H1 (cell line): ENCODE measurements at regions not wholly inside any gene's neighbourhood (a gene's known extent, or its start where the extent isn't known, plus 50 kb on each side); places are given as distances from the start of the nearest gene placed in this dataset.

ENCODE experiments used
- CTCF ChIA-PET: fragments of 300-600 bp; sonication (Branson Sonifier 250); formaldehyde crosslinking; loops from one replicate; lab custom pipeline; 2021; ENCODE audit not compliant: partially characterized antibody; lab: Charles Lee
- POLR2A ChIA-PET: fragments of 300-600 bp; sonication (Branson Sonifier 250); formaldehyde crosslinking; loops from one replicate; lab custom pipeline; 2021; ENCODE audit warnings: inconsistent platforms; ENCODE audit not compliant: partially characterized antibody; lab: Charles Lee
- DNase-seq, 2 experiments: peaks; one replicate each; pipeline versions ENCODE4 v3.0.0 to v3.0.0-alpha.2; 2010 to 2022; ENCODE audit warnings: low spot score in 2 of 2, low read depth in 1 of 2, mixed read lengths in 1 of 2
- FAIRE-seq: peaks from 2 replicates; lab custom pipeline; 2011; peaks lifted over from hg19 to GRCh38; lab: Jason Lieb, UNC
- H2AFZ ChIP-seq: 2 replicates; pipeline ENCODE4 v1.8.1; 2012; ENCODE audit warnings: low read length, inconsistent platforms
- H2AK5ac ChIP-seq: 2 replicates; pipeline ENCODE4 v1.6.1; 2013; ENCODE audit warnings: low read depth, low read length
- H2BK120ac ChIP-seq: replicated peaks from 2 replicates; pipeline ENCODE3; 2013; ENCODE audit warnings: low read depth, low read length, inconsistent platforms
- H2BK12ac ChIP-seq: 2 replicates; pipeline ENCODE4 v1.6.1; 2013; ENCODE audit warnings: low read depth, low read length
- H2BK15ac ChIP-seq: 2 replicates; pipeline ENCODE4 v1.6.1; 2013; ENCODE audit warnings: low read length
- H2BK20ac ChIP-seq: 2 replicates; pipeline ENCODE4 v1.6.1; 2013; ENCODE audit warnings: low read length
- H2BK5ac ChIP-seq: 2 replicates; pipeline ENCODE4 v1.6.1; 2013; ENCODE audit warnings: low read depth, low read length
- H3K14ac ChIP-seq: 2 replicates; pipeline ENCODE4 v1.6.1; 2013; ENCODE audit warnings: inconsistent platforms; ENCODE audit not compliant: insufficient read length
- H3K18ac ChIP-seq: 2 replicates; pipeline ENCODE4 v1.6.1; 2013; ENCODE audit warnings: low read length; ENCODE audit errors: extremely low read depth
- H3K23ac ChIP-seq: 2 replicates; pipeline ENCODE4 v1.6.1; 2013; ENCODE audit warnings: inconsistent platforms; ENCODE audit not compliant: insufficient read length
- H3K23me2 ChIP-seq: 2 replicates; pipeline ENCODE4 v1.6.1; 2013; ENCODE audit warnings: low read depth, low read length
- H3K27ac ChIP-seq: 2 replicates; pipeline ENCODE4 v1.6.1; 2011; ENCODE audit warnings: low read depth, low read length, inconsistent platforms
- H3K27me3 ChIP-seq, 4 experiments: replicated peaks in 1 of 4; 1 replicate in 1 of 4; 2 replicates in 3 of 4; pipeline versions ENCODE4 v1.6.1 to v1.8.1; 2011 to 2013; ENCODE audit warnings: low read length in 3 of 4, mild to moderate bottlenecking in 3 of 4, inconsistent platforms in 2 of 4, mixed read lengths in 2 of 4, moderate library complexity in 1 of 4; ENCODE audit not compliant: control insufficient read depth in 3 of 4, insufficient read depth in 3 of 4; ENCODE audit errors: extremely low read depth in 1 of 4
- H3K36me3 ChIP-seq, 4 experiments: 2 replicates each; pipeline versions ENCODE4 v1.6.1 to v1.8.1; 2011 to 2013; ENCODE audit warnings: mild to moderate bottlenecking in 4 of 4, low read length in 3 of 4, moderate library complexity in 2 of 4, control low read depth in 1 of 4, inconsistent platforms in 1 of 4; ENCODE audit not compliant: insufficient read depth in 4 of 4, control insufficient read depth in 2 of 4
- H3K4ac ChIP-seq: replicated peaks from 2 replicates; pipeline ENCODE3; 2013; ENCODE audit warnings: low read length, low read depth, mixed read lengths, inconsistent platforms; ENCODE audit not compliant: insufficient read length
- H3K4me1 ChIP-seq, 4 experiments: replicated peaks in 1 of 4; 1 replicate in 1 of 4; 2 replicates in 3 of 4; pipeline versions ENCODE4 v1.6.1 to v1.8.1; 2011 to 2013; ENCODE audit warnings: low read length in 3 of 4, inconsistent platforms in 2 of 4, mixed read lengths in 1 of 4; ENCODE audit not compliant: insufficient read depth in 4 of 4, control insufficient read depth in 3 of 4
- H3K4me2 ChIP-seq, 2 experiments: 2 replicates each; pipeline versions ENCODE4 v1.6.1 to v1.8.1; 2011 to 2013; ENCODE audit warnings: low read depth in 2 of 2, low read length in 2 of 2, control low read depth in 1 of 2, inconsistent platforms in 1 of 2, mild to moderate bottlenecking in 1 of 2; ENCODE audit not compliant: insufficient read depth in 1 of 2
- H3K4me3 ChIP-seq, 4 experiments: fragments of 200-600, 300-600 bp in 1 of 4; sonication (generic), shearing (Covaris generic), sonication (Bioruptor Twin) in 1 of 4; 2 replicates each; pipeline versions ENCODE4 v1.5.1 to v1.8.1; 2011 to 2016; ENCODE audit warnings: low read length in 4 of 4, low read depth in 3 of 4, control low read depth in 2 of 4, inconsistent platforms in 2 of 4, mild to moderate bottlenecking in 2 of 4, mixed read lengths in 1 of 4, moderate library complexity in 1 of 4; ENCODE audit not compliant: insufficient read depth in 2 of 4; ENCODE audit errors: extremely low read depth in 1 of 4
- H3K56ac ChIP-seq: replicated peaks from 2 replicates; pipeline ENCODE3; 2013; ENCODE audit warnings: low read depth, mild to moderate bottlenecking, mixed read lengths, low read length, inconsistent platforms; ENCODE audit not compliant: insufficient read length
- H3K79me1 ChIP-seq: 2 replicates; pipeline ENCODE4 v1.6.1; 2013; ENCODE audit warnings: low read depth, low read length, control low read depth
- H3K79me2 ChIP-seq, 2 experiments: 2 replicates each; pipeline versions ENCODE4 v1.6.1 to v1.8.1; 2012 to 2013; ENCODE audit warnings: low read length in 2 of 2, mild to moderate bottlenecking in 2 of 2, inconsistent platforms in 1 of 2; ENCODE audit not compliant: insufficient read depth in 2 of 2, control insufficient read depth in 1 of 2
- H3K9ac ChIP-seq, 4 experiments: replicated peaks in 1 of 4; 1 replicate in 1 of 4; 2 replicates in 3 of 4; pipeline versions ENCODE4 v1.6.1 to v1.8.1; 2011 to 2013; ENCODE audit warnings: low read depth in 3 of 4, low read length in 3 of 4, control low read depth in 2 of 4, mild to moderate bottlenecking in 2 of 4, moderate library complexity in 2 of 4, inconsistent platforms in 1 of 4; ENCODE audit errors: extremely low read depth in 1 of 4
- H3K9me3 ChIP-seq, 2 experiments: 2 replicates each; pipeline versions ENCODE4 v1.6.1 to v1.8.1; 2012 to 2013; ENCODE audit warnings: mild to moderate bottlenecking in 2 of 2, moderate library complexity in 2 of 2, control low read depth in 1 of 2, inconsistent platforms in 1 of 2, low read depth in 1 of 2, low read length in 1 of 2, mixed read lengths in 1 of 2; ENCODE audit not compliant: insufficient read depth in 2 of 2
- H4K20me1 ChIP-seq, 2 experiments: replicated peaks in 1 of 2; 2 replicates each; pipeline versions ENCODE3 to v1.8.1; 2011 to 2013; ENCODE audit warnings: inconsistent platforms in 2 of 2, low read length in 2 of 2, mild to moderate bottlenecking in 1 of 2; ENCODE audit not compliant: insufficient read depth in 2 of 2, control insufficient read depth in 1 of 2
- H4K5ac ChIP-seq: 2 replicates; pipeline ENCODE4 v1.6.1; 2013; ENCODE audit warnings: low read length, low read depth, mixed read lengths, inconsistent platforms; ENCODE audit not compliant: insufficient read length
- H4K8ac ChIP-seq: 2 replicates; pipeline ENCODE4 v1.8.0; 2013; ENCODE audit warnings: mild to moderate bottlenecking, moderate library complexity, low read length, inconsistent platforms; ENCODE audit not compliant: insufficient read depth; ENCODE audit errors: extremely low read depth
- H4K91ac ChIP-seq: replicated peaks from 2 replicates; pipeline ENCODE3; 2013; ENCODE audit warnings: low read length, mixed read lengths, inconsistent platforms; ENCODE audit not compliant: insufficient read length
- BACH1 ChIP-seq: IDR thresholded peaks from 2 replicates; pipeline ENCODE4 v1.6.1; 2012; ENCODE audit warnings: low read length, improper control_type of control experiment
- HDAC2 ChIP-seq, 2 experiments: fragments of 300-600 bp in 1 of 2; sonication (generic) in 1 of 2; IDR thresholded peaks; 2 replicates each; pipeline ENCODE4 v1.6.1; 2011 to 2012; ENCODE audit warnings: low read depth in 2 of 2, low read length in 2 of 2, mild to moderate bottlenecking in 2 of 2, moderate library complexity in 2 of 2, borderline replicate concordance in 1 of 2, inconsistent platforms in 1 of 2
- KDM5A ChIP-seq: fragments of 200-600 bp; IDR thresholded peaks from 2 replicates; pipeline ENCODE4 v1.7.1; 2012; ENCODE audit warnings: mild to moderate bottlenecking, low read length, inconsistent platforms, mixed read lengths
- NRF1 ChIP-seq: IDR thresholded peaks from 2 replicates; pipeline ENCODE4 v1.6.1; 2011; ENCODE audit warnings: mild to moderate bottlenecking, low read depth, low read length, improper control_type of control experiment
- POLR2A ChIP-seq, 2 experiments: IDR thresholded peaks; 1 replicate in 1 of 2; 2 replicates in 1 of 2; pipeline ENCODE4 v1.6.1; 2011; ENCODE audit warnings: low read depth in 2 of 2, low read length in 2 of 2, mild to moderate bottlenecking in 2 of 2; ENCODE audit errors: control extremely low read depth in 1 of 2
- RAD21 ChIP-seq, 2 experiments: IDR thresholded peaks in 1 of 2; conservative IDR thresholded peaks in 1 of 2; 2 replicates each; pipeline ENCODE4 v1.6.1; 2011; ENCODE audit warnings: low read depth in 2 of 2, low read length in 2 of 2, improper control_type of control experiment in 1 of 2, inconsistent platforms in 1 of 2, mild to moderate bottlenecking in 1 of 2, moderate library complexity in 1 of 2
- RFX5 ChIP-seq: IDR thresholded peaks from 2 replicates; pipeline ENCODE4 v1.6.1; 2011; ENCODE audit warnings: low read depth, low read length, improper control_type of control experiment, borderline replicate concordance
- SIN3A ChIP-seq, 2 experiments: IDR thresholded peaks in 1 of 2; conservative IDR thresholded peaks in 1 of 2; 2 replicates each; pipeline ENCODE4 v1.6.1; 2011 to 2012; ENCODE audit warnings: low read length in 2 of 2, improper control_type of control experiment in 1 of 2, low read depth in 1 of 2, mild to moderate bottlenecking in 1 of 2
- ZNF274 ChIP-seq: IDR thresholded peaks from 2 replicates; pipeline ENCODE4 v1.7.0; 2012; ENCODE audit warnings: low read length, borderline replicate concordance; ENCODE audit errors: extremely low read depth
- WGBS, 2 experiments: shearing (Covaris generic) in 1 of 2; methylation state at CpG; one replicate each; pipeline versions ENCODE4 v1.1.6 to v1.1.7; 2013 to 2015; ENCODE audit warnings: low lambda C conversion rate in 2 of 2, mixed read lengths in 2 of 2, inconsistent platforms in 1 of 2, low coverage in 1 of 2, missing lambda C conversion rate in 1 of 2; ENCODE audit not compliant: insufficient replicate concordance in 2 of 2, insufficient coverage in 1 of 2, insufficient read length in 1 of 2; ENCODE audit errors: extremely low coverage in 1 of 2, missing lambda C conversion rate in 1 of 2; 5-methylcytosine and 5-hydroxymethylcytosine counted together
- TF ChIP-seq, protein P1 (sequence below): IDR thresholded peaks from 2 replicates; pipeline ENCODE4 v1.6.1; 2012; ENCODE audit warnings: inconsistent platforms

DNA sequence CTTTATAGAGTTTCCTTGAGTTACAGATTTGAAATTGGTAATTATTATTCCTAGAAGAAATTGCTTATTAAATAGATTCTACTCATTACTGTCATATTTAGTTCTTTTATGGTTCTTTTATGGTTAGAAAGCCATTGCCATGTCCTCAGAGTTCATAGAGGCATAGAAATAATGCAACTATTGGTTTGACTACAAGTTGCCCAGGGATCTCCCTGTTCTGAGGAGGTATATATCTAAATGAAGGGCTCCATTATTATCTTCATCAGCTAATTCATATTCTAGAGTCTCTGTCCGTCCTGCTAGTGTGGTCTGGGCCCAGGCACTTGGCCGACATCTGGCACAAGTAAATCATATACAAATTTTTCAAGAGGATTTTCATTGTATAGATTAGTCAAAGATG is 535.7 kb downstream of the PPP4R3C start:
- no peak overlapping the region for H3K56ac ChIP-seq
- H4K91ac ChIP-seq = no peak overlapping the region
- FAIRE-seq (no peak), DNase-seq (no peak)
- no peak overlapping the region for H2BK120ac ChIP-seq
- H4K8ac ChIP-seq = no peak overlapping the region
- no peaks in the 10 kb centered on the region for H3K27me3 ChIP-seq
- no peak overlapping the region for H2BK5ac ChIP-seq
- H2BK12ac ChIP-seq = no peak overlapping the region
- no peak overlapping the region for H2AK5ac ChIP-seq
- no peak overlapping the region for H3K4me3 ChIP-seq
- no peak overlapping the region for H4K5ac ChIP-seq
- no peaks in the 10 kb centered on the region for H3K9me3 ChIP-seq
- no peak overlapping the region for H2BK15ac ChIP-seq
- H4K20me1 ChIP-seq = no peaks in the 10 kb centered on the region
- no peaks in the 10 kb centered on the region for H3K79me2 ChIP-seq
- no peak overlapping the region for H2AFZ ChIP-seq
- H3K4ac ChIP-seq = no peak overlapping the region
- no peak overlapping the region for H3K27ac ChIP-seq
- H3K18ac ChIP-seq = no peak overlapping the region
- H3K4me2 ChIP-seq = no peak overlapping the region
- no peaks in the 10 kb centered on the region for H3K36me3 ChIP-seq
- H3K79me1 ChIP-seq = no peaks in the 10 kb centered on the region
- no peak overlapping the region for H2BK20ac ChIP-seq
- no peak overlapping the region for H3K14ac ChIP-seq
- no peaks in the 10 kb centered on the region for H3K23me2 ChIP-seq
- POLR2A ChIA-PET = no interaction called here
- no peak overlapping the region for H3K23ac ChIP-seq
- H3K4me1 ChIP-seq = no peaks in the 10 kb centered on the region; a peak in 1 of 7 replicates
- CTCF ChIA-PET = no interaction called here
- TF ChIP-seq BACH1 (no peak), POLR2A (IDR thresholded peaks at IDR 0.05; ENCODE audit: control extremely low read depth in 1 of 2, low read depth in 2 of 2, low read length in 2 of 2) (no peak), NRF1 (no peak), ZNF274 (no peak), RAD21 (IDR thresholded peaks at IDR 0.05 in 1 of 2, conservative IDR thresholded peaks at IDR 0.05 in 1 of 2; ENCODE audit: low read depth in 2 of 2, low read length in 2 of 2) (no peak), SIN3A (conservative IDR thresholded peaks at IDR 0.05 in 1 of 2, IDR thresholded peaks at IDR 0.05 in 1 of 2; ENCODE audit: low read depth in 1 of 2, low read length in 2 of 2) (no peak), RFX5 (no peak), HDAC2 (IDR thresholded peaks at IDR 0.05; ENCODE audit: borderline replicate concordance in 1 of 2, low read depth in 2 of 2, low read length in 2 of 2) (no peak), KDM5A (no peak)
- TF ChIP-seq, protein P1, sequence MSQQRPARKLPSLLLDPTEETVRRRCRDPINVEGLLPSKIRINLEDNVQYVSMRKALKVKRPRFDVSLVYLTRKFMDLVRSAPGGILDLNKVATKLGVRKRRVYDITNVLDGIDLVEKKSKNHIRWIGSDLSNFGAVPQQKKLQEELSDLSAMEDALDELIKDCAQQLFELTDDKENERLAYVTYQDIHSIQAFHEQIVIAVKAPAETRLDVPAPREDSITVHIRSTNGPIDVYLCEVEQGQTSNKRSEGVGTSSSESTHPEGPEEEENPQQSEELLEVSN = no peak
- 85% methylated on average over 2 of the region's 2 CpGs; no CpG with 5 or more reads in 1 of the 2 experiments for WGBS, 2 experiments
- no peak overlapping the region for H3K9ac ChIP-seq
